ENCODE measurements at regions not wholly inside any gene's neighbourhood (a gene's known extent, or its start where the extent isn't known, plus 50 kb on each side); places are given as distances from the start of the nearest gene placed in this dataset.

DNA sequence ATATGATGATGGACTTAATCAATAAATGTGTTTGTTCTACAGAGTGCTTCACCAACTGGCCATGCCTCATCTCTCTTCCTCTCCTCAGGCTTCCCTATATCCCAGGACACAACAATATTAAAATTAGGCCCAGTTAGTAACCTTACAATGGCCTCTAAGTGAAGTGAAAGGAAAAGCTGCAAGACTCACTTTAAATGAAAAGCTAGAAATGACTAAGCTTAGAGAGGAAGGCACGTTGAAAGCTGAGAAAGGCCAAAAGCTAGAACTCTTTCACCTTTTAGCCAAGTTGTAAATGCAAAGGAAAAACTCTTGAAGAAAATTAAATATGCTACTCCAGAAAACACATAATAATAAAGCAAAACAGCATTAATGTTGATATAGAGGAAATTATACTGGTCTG lies 1010.3 kb downstream of the NAALADL2 start:
- TF ChIP-seq CTCF (IDR thresholded peaks at IDR 0.05; ENCODE audit: poor library complexity) (no peak), EZH2phosphoT487 (IDR thresholded peaks at IDR 0.05; ENCODE audit: low read depth, severe bottlenecking, unreplicated experiment) (no peak)

Measured in hepatocyte (in vitro differentiated cells).